ENCODE measurements at regions not wholly inside any gene's neighbourhood (a gene's known extent, or its start where the extent isn't known, plus 50 kb on each side); places are given as distances from the start of the nearest gene placed in this dataset.
"Not testable (repeated sequence)": the region's sequence is repeated elsewhere in the genome, so short reads cannot be mapped to it uniquely, and the experiment has no call there.

- TF ChIP-seq CTCF (IDR thresholded peaks at IDR 0.05 in 8 of 11, conservative IDR thresholded peaks at IDR 0.05 in 3 of 11); POLR2A (IDR thresholded peaks at IDR 0.05): not testable (repeated sequence)
Measured at GRCh38 chr2:91517846-91518245, 2826.4 kb downstream of the RPIA start.
